ENCODE measurements at regions not wholly inside any gene's neighbourhood (a gene's known extent, or its start where the extent isn't known, plus 50 kb on each side); places are given as distances from the start of the nearest gene placed in this dataset.

DNA sequence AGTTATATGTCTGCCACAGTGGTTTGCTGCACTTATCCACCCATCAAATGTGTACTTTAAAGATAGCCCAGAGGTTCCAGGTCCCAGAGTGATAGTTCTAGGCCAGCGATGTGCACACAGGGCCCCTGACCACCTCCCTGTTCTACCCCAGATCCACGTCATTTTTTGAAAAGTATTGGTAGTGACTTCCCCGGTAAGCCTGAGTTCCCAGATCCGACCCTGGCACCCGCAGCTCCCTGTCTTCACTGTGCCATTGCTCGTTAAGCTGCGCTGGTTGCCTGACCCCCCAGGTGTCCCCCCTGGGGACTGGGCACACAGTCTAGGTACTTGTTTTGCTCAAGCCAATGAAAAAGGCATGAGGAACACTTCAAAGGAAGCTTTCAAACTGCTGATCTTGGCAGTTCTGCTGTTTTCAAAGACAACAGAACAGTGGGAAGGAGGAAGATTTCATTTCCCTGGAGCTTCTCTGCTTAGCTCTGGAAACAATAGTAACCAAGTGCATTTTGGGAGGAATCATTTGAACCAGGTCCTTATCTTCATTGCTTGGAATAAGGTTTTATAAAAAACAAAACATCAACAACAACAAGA lies 116.3 kb upstream of the TAB2 start:
- Histone ChIP-seq H3K27ac (ENCODE audit: low read depth, low read length) (no peak overlapping the region), H3K27me3 (ENCODE audit: control insufficient read depth, insufficient read depth, low read length) (no peaks in the 10 kb centered on the region), H3K4me1 (ENCODE audit: control insufficient read depth, insufficient read depth, low read length) (peaks cover 3% of the 10 kb centered on the region; the same call in 1 of the 2 replicates), H3K36me3 (ENCODE audit: control insufficient read depth, insufficient read depth, low read length) (no peaks in the 10 kb centered on the region), H3K4me3 (ENCODE audit: low read depth, low read length) (no peak overlapping the region), H3K9me3 (ENCODE audit: control insufficient read depth, insufficient read depth, low read depth, low read length) (no peaks in the 10 kb centered on the region; the same call in 1 of the 2 replicates), H3K9ac (ENCODE audit: low read length) (no peak overlapping the region)

DNA sequence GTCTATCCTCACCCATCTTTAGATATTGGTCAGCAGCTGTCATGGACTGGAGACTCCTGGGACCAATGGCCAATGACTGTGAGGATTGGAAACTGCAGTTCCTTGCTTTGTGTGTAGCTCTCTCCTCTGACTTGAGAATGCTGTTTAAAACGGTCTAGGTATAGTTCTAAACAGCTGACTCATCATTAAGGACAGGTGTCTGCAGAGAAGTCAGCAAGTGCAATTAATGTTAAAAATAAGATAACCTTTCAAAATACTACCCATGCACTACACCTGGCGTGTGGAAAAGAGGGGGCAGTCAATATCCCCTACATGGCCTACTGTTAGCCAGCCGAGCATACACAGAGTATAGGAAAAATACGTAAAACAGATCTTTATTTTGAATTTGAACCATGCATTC lies 115.4 kb upstream of the TAB2 start:
- H3K4me3 ChIP-seq (ENCODE audit: low read depth, low read length): no peak overlapping the region
- no peak overlapping the region for H3K9ac ChIP-seq (ENCODE audit: low read length)
- peaks cover 3% of the 10 kb centered on the region; the same call in 1 of the 2 replicates for H3K4me1 ChIP-seq (ENCODE audit: control insufficient read depth, insufficient read depth, low read length)
- H3K36me3 ChIP-seq (ENCODE audit: control insufficient read depth, insufficient read depth, low read length): no peaks in the 10 kb centered on the region
- H3K9me3 ChIP-seq (ENCODE audit: control insufficient read depth, insufficient read depth, low read depth, low read length): no peaks in the 10 kb centered on the region; the same call in 1 of the 2 replicates
- H3K27ac ChIP-seq (ENCODE audit: low read depth, low read length): no peak overlapping the region
- H3K27me3 ChIP-seq (ENCODE audit: control insufficient read depth, insufficient read depth, low read length): no peaks in the 10 kb centered on the region

DNA sequence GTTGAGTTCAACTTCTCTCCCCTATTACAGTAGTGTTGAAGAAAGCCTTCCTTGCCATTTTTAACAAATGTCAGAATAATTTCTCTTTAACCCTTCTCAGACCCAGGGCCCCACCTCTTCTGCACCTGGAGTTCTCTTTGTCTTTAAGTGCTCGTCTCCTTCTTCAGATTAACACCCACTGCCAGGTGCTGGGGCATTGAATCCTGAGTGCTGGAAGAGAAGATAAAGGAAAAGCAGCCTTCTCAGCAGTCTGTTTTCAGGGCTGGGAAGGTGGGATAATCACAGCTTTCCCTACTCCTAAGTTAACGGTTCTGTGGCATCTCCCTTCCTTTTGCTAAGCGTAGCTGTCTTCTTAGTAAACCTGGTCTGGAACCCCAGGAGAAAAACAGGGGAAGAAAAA lies 114.6 kb upstream of the TAB2 start:
- Histone ChIP-seq H3K4me1 (ENCODE audit: control insufficient read depth, insufficient read depth, low read length) (peaks cover 3% of the 10 kb centered on the region; the same call in 1 of the 2 replicates), H3K9ac (ENCODE audit: low read length) (no peak overlapping the region), H3K36me3 (ENCODE audit: control insufficient read depth, insufficient read depth, low read length) (no peaks in the 10 kb centered on the region), H3K27me3 (ENCODE audit: control insufficient read depth, insufficient read depth, low read length) (no peaks in the 10 kb centered on the region), H3K9me3 (ENCODE audit: control insufficient read depth, insufficient read depth, low read depth, low read length) (no peaks in the 10 kb centered on the region; the same call in 1 of the 2 replicates), H3K4me3 (ENCODE audit: low read depth, low read length) (no peak overlapping the region), H3K27ac (ENCODE audit: low read depth, low read length) (no peak overlapping the region)

DNA sequence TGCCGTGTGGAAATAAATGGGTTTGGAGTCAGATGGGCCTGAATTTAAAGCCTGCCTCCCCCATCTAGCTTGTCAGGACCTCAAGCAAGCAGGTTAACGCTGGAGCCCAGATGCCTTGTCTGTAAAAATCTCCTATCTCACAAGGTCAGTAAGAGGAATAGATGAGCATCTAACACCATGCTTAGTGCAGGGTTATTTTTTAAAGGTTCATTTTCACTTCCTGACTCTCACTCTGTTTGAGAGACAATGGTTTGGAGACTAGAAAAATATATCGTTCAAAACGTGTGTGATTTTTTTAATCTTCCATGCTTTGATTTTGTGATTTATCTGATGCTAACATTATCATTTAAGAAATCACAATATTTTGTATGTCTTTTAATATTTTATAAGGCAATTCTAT lies 114.0 kb upstream of the TAB2 start:
- no peaks in the 10 kb centered on the region; the same call in 1 of the 2 replicates for H3K9me3 ChIP-seq (ENCODE audit: control insufficient read depth, insufficient read depth, low read depth, low read length)
- H3K9ac ChIP-seq (ENCODE audit: low read length): no peak overlapping the region
- no peak overlapping the region for H3K27ac ChIP-seq (ENCODE audit: low read depth, low read length)
- H3K4me3 ChIP-seq (ENCODE audit: low read depth, low read length): no peak overlapping the region
- no peaks in the 10 kb centered on the region for H3K36me3 ChIP-seq (ENCODE audit: control insufficient read depth, insufficient read depth, low read length)
- H3K4me1 ChIP-seq (ENCODE audit: control insufficient read depth, insufficient read depth, low read length): peaks cover 3% of the 10 kb centered on the region; the same call in 1 of the 2 replicates
- H3K27me3 ChIP-seq (ENCODE audit: control insufficient read depth, insufficient read depth, low read length): no peaks in the 10 kb centered on the region

DNA sequence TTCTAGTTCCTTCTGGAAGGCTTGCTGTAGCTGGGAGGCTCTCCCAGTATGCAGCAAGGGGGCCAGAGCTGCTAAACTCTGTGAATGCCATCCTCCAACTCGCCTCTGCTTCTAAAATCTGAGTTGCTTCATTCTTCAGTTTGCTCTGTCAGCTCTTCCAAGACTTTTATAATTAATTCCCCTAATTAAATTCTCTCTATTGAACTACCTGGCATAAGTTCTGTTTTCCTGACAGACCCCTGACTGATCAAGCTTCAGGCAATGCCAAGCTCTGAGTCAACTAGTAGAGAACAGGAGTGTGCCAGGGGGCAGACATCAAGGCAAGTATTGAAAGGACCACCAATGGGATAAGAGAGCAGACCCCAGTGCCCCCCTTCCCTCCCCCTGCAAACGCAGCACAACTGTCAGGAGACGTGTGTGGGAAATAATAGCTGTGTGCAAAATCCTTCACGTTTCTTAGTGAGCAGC lies 109.3 kb upstream of the TAB2 start:
- Histone ChIP-seq H3K27ac (ENCODE audit: low read depth, low read length) (no peak overlapping the region), H3K9me3 (ENCODE audit: control insufficient read depth, insufficient read depth, low read depth, low read length) (peaks cover 3% of the 10 kb centered on the region; the same call in 1 of the 2 replicates), H3K4me1 (ENCODE audit: control insufficient read depth, insufficient read depth, low read length) (no peaks in the 10 kb centered on the region), H3K27me3 (ENCODE audit: control insufficient read depth, insufficient read depth, low read length) (no peaks in the 10 kb centered on the region), H3K9ac (ENCODE audit: low read length) (no peak overlapping the region), H3K4me3 (ENCODE audit: low read depth, low read length) (no peak overlapping the region), H3K36me3 (ENCODE audit: control insufficient read depth, insufficient read depth, low read length) (no peaks in the 10 kb centered on the region)

DNA sequence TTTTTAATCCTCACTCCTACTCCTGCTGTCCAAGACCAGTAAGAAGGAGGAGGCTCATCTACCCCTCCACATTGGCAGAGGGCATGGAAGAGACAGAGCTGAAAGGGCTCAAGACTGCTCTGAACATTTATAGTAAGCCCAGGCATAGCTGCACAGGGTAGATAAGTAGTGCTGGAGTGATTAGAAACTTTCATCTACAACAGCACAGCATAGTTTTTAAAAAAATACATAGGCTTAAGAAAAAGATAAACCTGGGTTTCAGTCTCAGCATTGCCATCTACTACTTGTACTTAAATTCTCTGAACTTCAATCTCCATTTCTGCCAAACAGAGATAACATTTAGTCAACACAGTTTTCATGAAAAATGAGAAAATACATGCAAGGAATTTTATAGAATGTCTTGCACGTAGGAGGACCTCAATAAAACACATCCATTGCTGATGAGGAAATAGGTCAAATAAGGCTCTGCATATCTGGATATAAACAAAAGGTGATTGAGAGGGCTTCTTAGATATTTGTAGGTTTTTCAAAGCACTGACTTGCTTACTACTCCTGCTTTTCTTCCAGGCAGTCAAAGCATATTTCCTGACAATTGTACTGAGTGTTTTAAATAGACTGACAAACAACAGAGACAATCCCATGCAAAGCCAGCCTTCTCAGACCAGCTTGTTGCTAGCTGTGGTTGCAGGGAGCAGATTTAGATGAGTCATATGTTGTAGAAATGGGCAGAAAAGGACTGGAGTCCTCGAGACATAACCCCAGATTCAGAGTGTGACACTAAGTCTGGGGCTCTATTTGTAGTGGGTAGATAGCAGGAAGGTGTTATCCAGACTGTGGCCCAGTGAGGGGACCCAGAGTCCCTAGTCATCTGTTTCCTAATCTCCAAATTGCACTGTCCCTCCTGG lies 107.4 kb upstream of the TAB2 start:
- no peak overlapping the region for H3K27ac ChIP-seq (ENCODE audit: low read depth, low read length)
- H3K4me1 ChIP-seq (ENCODE audit: control insufficient read depth, insufficient read depth, low read length): no peaks in the 10 kb centered on the region
- no peaks in the 10 kb centered on the region for H3K27me3 ChIP-seq (ENCODE audit: control insufficient read depth, insufficient read depth, low read length)
- no peak overlapping the region for H3K4me3 ChIP-seq (ENCODE audit: low read depth, low read length)
- no peaks in the 10 kb centered on the region for H3K36me3 ChIP-seq (ENCODE audit: control insufficient read depth, insufficient read depth, low read length)
- H3K9me3 ChIP-seq (ENCODE audit: control insufficient read depth, insufficient read depth, low read depth, low read length): peaks cover 3% of the 10 kb centered on the region; the same call in 1 of the 2 replicates
- H3K9ac ChIP-seq (ENCODE audit: low read length): no peak overlapping the region

DNA sequence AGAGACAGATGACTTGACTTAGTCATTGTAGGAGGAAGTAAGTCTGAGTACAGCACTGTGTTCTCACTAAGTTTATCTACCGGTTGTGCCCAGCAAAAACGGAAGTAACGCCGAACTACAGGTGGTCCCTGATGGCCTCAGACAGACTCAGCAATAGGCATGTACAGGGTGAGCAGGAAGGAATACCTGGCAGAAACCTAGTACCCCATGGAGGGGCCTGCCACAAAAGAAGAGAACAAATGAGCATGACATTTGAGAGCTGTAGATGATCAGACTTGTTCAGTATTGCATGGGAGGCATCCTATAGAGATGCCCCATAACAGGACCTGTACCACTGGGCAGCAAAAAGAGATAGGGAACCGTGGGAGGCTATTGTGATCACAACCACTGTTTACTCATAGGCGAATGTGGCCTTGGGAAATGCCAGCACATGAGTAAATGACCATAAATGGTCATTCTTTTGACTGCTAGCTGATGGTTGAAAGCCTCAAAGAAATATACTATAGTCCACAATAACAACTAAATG lies 106.4 kb upstream of the TAB2 start:
- H3K9me3 ChIP-seq (ENCODE audit: control insufficient read depth, insufficient read depth, low read depth, low read length): peaks cover 3% of the 10 kb centered on the region; the same call in 1 of the 2 replicates
- H3K27me3 ChIP-seq (ENCODE audit: control insufficient read depth, insufficient read depth, low read length): no peaks in the 10 kb centered on the region
- no peaks in the 10 kb centered on the region for H3K4me1 ChIP-seq (ENCODE audit: control insufficient read depth, insufficient read depth, low read length)
- no peaks in the 10 kb centered on the region for H3K36me3 ChIP-seq (ENCODE audit: control insufficient read depth, insufficient read depth, low read length)
- no peak overlapping the region for H3K27ac ChIP-seq (ENCODE audit: low read depth, low read length)
- no peak overlapping the region for H3K4me3 ChIP-seq (ENCODE audit: low read depth, low read length)
- H3K9ac ChIP-seq (ENCODE audit: low read length): no peak overlapping the region

DNA sequence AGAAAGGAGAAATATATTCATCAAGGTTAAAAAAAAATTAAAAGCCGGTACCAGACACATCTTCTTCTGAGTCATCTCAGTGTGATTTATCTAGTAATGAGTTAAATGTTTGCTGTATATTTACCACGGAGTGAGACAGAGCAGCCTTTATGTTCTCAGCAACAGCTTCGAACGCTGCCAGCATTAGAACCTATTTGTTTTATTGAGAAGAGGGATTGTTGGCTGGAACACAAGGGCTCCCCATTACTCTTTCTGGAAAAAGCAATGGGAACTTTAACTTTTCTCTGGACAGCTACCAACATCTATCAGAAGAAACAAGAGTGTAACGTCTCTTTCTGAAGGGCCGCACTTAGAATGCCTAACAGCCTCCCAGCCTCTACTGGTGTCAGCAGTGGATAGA lies 105.3 kb upstream of the TAB2 start:
- no peaks in the 10 kb centered on the region for H3K27me3 ChIP-seq (ENCODE audit: control insufficient read depth, insufficient read depth, low read length)
- H3K4me1 ChIP-seq (ENCODE audit: control insufficient read depth, insufficient read depth, low read length): peaks cover 6% of the 10 kb centered on the region; the same call in 1 of the 2 replicates
- H3K9ac ChIP-seq (ENCODE audit: low read length): no peak overlapping the region
- no peaks in the 10 kb centered on the region for H3K36me3 ChIP-seq (ENCODE audit: control insufficient read depth, insufficient read depth, low read length)
- no peak overlapping the region for H3K4me3 ChIP-seq (ENCODE audit: low read depth, low read length)
- H3K9me3 ChIP-seq (ENCODE audit: control insufficient read depth, insufficient read depth, low read depth, low read length): peaks cover 3% of the 10 kb centered on the region; the same call in 1 of the 2 replicates
- H3K27ac ChIP-seq (ENCODE audit: low read depth, low read length): no peak overlapping the region

DNA sequence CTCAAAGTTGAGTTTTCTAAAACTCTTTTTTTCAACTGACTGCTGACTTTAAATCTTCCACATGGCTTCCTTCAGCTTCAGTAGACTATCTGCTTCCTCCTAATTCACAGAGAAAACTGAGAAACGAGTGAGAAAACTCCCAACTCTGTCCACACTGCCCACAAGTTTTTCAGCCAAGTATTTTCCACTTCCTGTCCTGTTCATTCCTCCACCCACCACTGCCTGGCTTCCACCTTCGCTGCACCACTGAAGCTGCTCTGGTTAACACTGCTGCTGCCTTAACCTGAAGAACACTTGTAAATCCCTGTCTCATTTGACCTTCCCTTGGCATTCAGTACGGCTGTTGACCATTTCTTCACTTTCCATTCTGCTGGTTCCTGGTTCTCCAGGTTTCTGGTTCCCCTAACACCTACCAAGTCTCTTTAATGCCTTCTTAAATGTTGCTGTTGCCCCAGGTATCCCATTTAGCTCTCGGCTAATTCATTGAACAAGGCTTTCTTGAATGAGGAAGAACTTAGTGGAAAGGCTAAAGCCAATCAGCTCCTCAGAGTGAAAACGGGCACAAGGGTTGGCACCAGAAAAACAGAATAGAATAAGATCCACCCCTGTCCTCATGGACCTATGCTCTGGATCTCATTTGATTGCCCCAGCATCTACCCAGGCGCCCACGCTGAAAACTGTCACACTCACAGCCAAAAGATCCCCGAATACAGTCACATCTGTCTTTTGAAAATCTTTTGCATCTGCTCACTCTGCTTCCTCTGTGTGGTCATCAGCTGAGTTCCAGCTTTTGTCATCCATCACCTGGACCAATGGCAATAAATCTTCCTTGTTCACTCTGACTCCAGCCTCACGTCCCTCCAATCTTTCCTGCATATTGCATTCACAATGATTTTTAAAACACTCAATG lies 104.4 kb upstream of the TAB2 start:
- no peaks in the 10 kb centered on the region for H3K27me3 ChIP-seq (ENCODE audit: control insufficient read depth, insufficient read depth, low read length)
- no peak overlapping the region for H3K27ac ChIP-seq (ENCODE audit: low read depth, low read length)
- H3K4me3 ChIP-seq (ENCODE audit: low read depth, low read length): no peak overlapping the region
- peaks cover 3% of the 10 kb centered on the region; the same call in 1 of the 2 replicates for H3K9me3 ChIP-seq (ENCODE audit: control insufficient read depth, insufficient read depth, low read depth, low read length)
- peaks cover 6% of the 10 kb centered on the region; the same call in 1 of the 2 replicates for H3K4me1 ChIP-seq (ENCODE audit: control insufficient read depth, insufficient read depth, low read length)
- H3K9ac ChIP-seq (ENCODE audit: low read length): no peak overlapping the region
- no peaks in the 10 kb centered on the region for H3K36me3 ChIP-seq (ENCODE audit: control insufficient read depth, insufficient read depth, low read length)

DNA sequence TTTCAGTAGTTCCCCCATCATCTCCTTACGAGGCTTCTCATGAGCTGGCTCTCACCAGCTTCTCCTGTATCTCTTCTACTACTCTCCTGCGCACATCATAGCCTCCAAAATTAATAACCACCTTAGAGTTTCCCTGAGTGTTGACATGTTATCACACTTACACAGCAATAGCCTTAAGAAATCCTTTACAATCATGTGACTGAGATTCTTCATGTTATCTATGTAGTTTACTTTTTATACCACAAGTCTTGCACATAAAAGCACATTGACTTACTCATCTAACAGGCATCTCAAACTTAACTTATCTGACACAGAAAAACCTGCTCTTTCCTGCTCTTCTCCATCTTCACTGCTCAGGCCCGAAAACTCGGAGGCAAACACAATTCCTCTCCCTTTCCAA lies 103.7 kb upstream of the TAB2 start:
- Histone ChIP-seq H3K4me1 (ENCODE audit: control insufficient read depth, insufficient read depth, low read length) (peaks cover 6% of the 10 kb centered on the region; the same call in 1 of the 2 replicates), H3K9ac (ENCODE audit: low read length) (no peak overlapping the region), H3K27ac (ENCODE audit: low read depth, low read length) (no peak overlapping the region), H3K4me3 (ENCODE audit: low read depth, low read length) (no peak overlapping the region), H3K9me3 (ENCODE audit: control insufficient read depth, insufficient read depth, low read depth, low read length) (peaks cover 3% of the 10 kb centered on the region; the same call in 1 of the 2 replicates), H3K36me3 (ENCODE audit: control insufficient read depth, insufficient read depth, low read length) (no peaks in the 10 kb centered on the region), H3K27me3 (ENCODE audit: control insufficient read depth, insufficient read depth, low read length) (no peaks in the 10 kb centered on the region)
